H54 (cell line): ENCODE measurements at regions not wholly inside any gene's neighbourhood (a gene's known extent, or its start where the extent isn't known, plus 50 kb on each side); places are given as distances from the start of the nearest gene placed in this dataset.

Source experiments
- DNase-seq: peaks from one replicate; pipeline ENCODE4 v3.0.0; 2011; ENCODE audit warnings: low spot score, mixed read lengths; ENCODE audit not compliant: insufficient read length
- FAIRE-seq: peaks from 3 replicates; lab custom pipeline; 2011; peaks lifted over from hg19 to GRCh38; lab: Jason Lieb, UNC
- POLR2A ChIP-seq: IDR thresholded peaks from 2 replicates; pipeline ENCODE4 v1.6.1; 2011; ENCODE audit warnings: low read depth, mild to moderate bottlenecking, low read length

GRCh38 chr2:136310797-136311603 is 193.1 kb upstream of the CXCR4 start:
- DNase-seq (no peak), FAIRE-seq (no peak)
- no peak for TF ChIP-seq POLR2A

GRCh38 chr2:136310005-136310495 is 192.1 kb upstream of the CXCR4 start:
- TF ChIP-seq POLR2A = no peak
- DNase-seq (no peak), FAIRE-seq (no peak)

GRCh38 chr2:136308611-136309010 is 190.7 kb upstream of the CXCR4 start:
- DNase-seq = no peak
- FAIRE-seq = no peak
- no peak for TF ChIP-seq POLR2A

GRCh38 chr2:136306836-136307235 is 188.9 kb upstream of the CXCR4 start:
- no peak for TF ChIP-seq POLR2A
- DNase-seq = no peak
- FAIRE-seq = no peak

- FAIRE-seq = no peak
- DNase-seq = no peak
- TF ChIP-seq POLR2A = no peak
Measured at GRCh38 chr2:136305517-136306192, 187.7 kb upstream of the CXCR4 start.

- no peak for TF ChIP-seq POLR2A
- DNase-seq (no peak), FAIRE-seq (no peak)
Measured at GRCh38 chr2:136301006-136301405, 183.1 kb upstream of the CXCR4 start.

GRCh38 chr2:136298631-136299030 is 180.7 kb upstream of the CXCR4 start:
- DNase-seq (no peak), FAIRE-seq (no peak)
- no peak for TF ChIP-seq POLR2A

- no peak for FAIRE-seq
- TF ChIP-seq POLR2A = no peak
- no peak for DNase-seq
Measured at GRCh38 chr2:136297994-136298393, 180.0 kb upstream of the CXCR4 start.

- no peak for TF ChIP-seq POLR2A
- FAIRE-seq (no peak), DNase-seq (no peak)
Measured at GRCh38 chr2:136297312-136297711, 179.4 kb upstream of the CXCR4 start.

GRCh38 chr2:136295168-136295567 is 177.2 kb upstream of the CXCR4 start:
- FAIRE-seq = no peak
- no peak for TF ChIP-seq POLR2A
- DNase-seq = no peak

- DNase-seq = no peak
- TF ChIP-seq POLR2A = no peak
- FAIRE-seq = no peak
Measured at GRCh38 chr2:136291871-136292270, 173.9 kb upstream of the CXCR4 start.

- DNase-seq = no peak
- no peak for TF ChIP-seq POLR2A
- FAIRE-seq = no peak
Measured at GRCh38 chr2:136290326-136290725, 172.4 kb upstream of the CXCR4 start.

GRCh38 chr2:136288249-136288648 is 170.3 kb upstream of the CXCR4 start:
- DNase-seq = no peak
- TF ChIP-seq POLR2A = no peak
- no peak for FAIRE-seq

GRCh38 chr2:136286423-136286822 is 168.5 kb upstream of the CXCR4 start:
- no peak for FAIRE-seq
- no peak for TF ChIP-seq POLR2A
- DNase-seq = no peak
